ENCODE measurements at regions not wholly inside any gene's neighbourhood (a gene's known extent, or its start where the extent isn't known, plus 50 kb on each side); places are given as distances from the start of the nearest gene placed in this dataset.

- Histone ChIP-seq H3K27ac (peak overlapping the region in 2 of 10 donors; percentile 61 to 64), H3K9me3 (no peaks in the 10 kb centered on the region), H3K4me3 (no peak overlapping the region), H3K36me3 (no peaks in the 10 kb centered on the region), H3K27me3 (no peaks in the 10 kb centered on the region), H3K4me1 (peaks cover 5 to 40% (median 21%) of the 10 kb centered on the region in 9 donors)
- intact Hi-C loops (cut with DNase I) = no loop called here
- ATAC-seq = no peak
- no peak for TF ChIP-seq CTCF (IDR thresholded peaks at IDR 0.05)
- 98 to 100% methylated on average over 5 of the region's 5 CpGs for WGBS, 2 donors
- no peak for DNase-seq
Observed at GRCh38 chr10:44196336-44196735, 188.6 kb downstream of the CXCL12 start.

- ATAC-seq = no peak
- Histone ChIP-seq H3K4me3 (no peak overlapping the region), H3K36me3 (no peaks in the 10 kb centered on the region), H3K9me3 (peaks cover 0 to 2% (median 0%) of the 10 kb centered on the region in 11 donors), H3K27me3 (no peaks in the 10 kb centered on the region), H3K4me1 (peaks cover 5 to 40% (median 21%) of the 10 kb centered on the region in 9 donors), H3K27ac (peak overlapping the region in 4 of 10 donors; percentile 8 to 64 (median 56))
- WGBS, 2 donors = 89 to 93% methylated on average over 2 of the region's 2 CpGs
- TF ChIP-seq CTCF (IDR thresholded peaks at IDR 0.05) = no peak
- intact Hi-C loops (cut with DNase I) = no loop called here
- DNase-seq = no peak
Observed at GRCh38 chr10:44196008-44196320, 188.9 kb downstream of the CXCL12 start.

GRCh38 chr10:44195112-44196007 lies 189.5 kb downstream of the CXCL12 start:
- DNase-seq (peak; percentile 55 to 67), ATAC-seq (peak; percentile 61 to 83 (median 72))
- peaks cover 0 to 8% (median 0%) of the 10 kb centered on the region in 11 donors for H3K9me3 ChIP-seq
- peaks cover 5 to 40% (median 21%) of the 10 kb centered on the region in 9 donors for H3K4me1 ChIP-seq
- intact Hi-C loops (cut with DNase I) = no loop called here
- H3K36me3 ChIP-seq = no peaks in the 10 kb centered on the region
- 53 to 56% methylated on average over 9 of the region's 9 CpGs for WGBS, 2 donors
- TF ChIP-seq CTCF (IDR thresholded peaks at IDR 0.05) = no peak
- no peak overlapping the region for H3K4me3 ChIP-seq
- peak overlapping the region in 5 of 10 donors; percentile 8 to 64 (median 61) for H3K27ac ChIP-seq
- no peaks in the 10 kb centered on the region for H3K27me3 ChIP-seq

- no peak for TF ChIP-seq CTCF (IDR thresholded peaks at IDR 0.05)
- WGBS, 2 donors = 94 to 100% methylated on average over 2 of the region's 2 CpGs
- Histone ChIP-seq H3K4me1 (peaks cover 5 to 39% (median 21%) of the 10 kb centered on the region in 9 donors), H3K36me3 (no peaks in the 10 kb centered on the region), H3K4me3 (no peak overlapping the region), H3K9me3 (peaks cover 0 to 16% (median 0%) of the 10 kb centered on the region in 11 donors), H3K27me3 (no peaks in the 10 kb centered on the region), H3K27ac (peak overlapping the region in 1 of 10 donors; percentile 64)
- intact Hi-C loops (cut with DNase I) = no loop called here
- ATAC-seq = no peak
- no peak for DNase-seq
Observed at GRCh38 chr10:44194435-44194834, 190.5 kb downstream of the CXCL12 start.

Measured in heart right ventricle (tissue), 16 donors.